ENCODE measurements at regions not wholly inside any gene's neighbourhood (a gene's known extent, or its start where the extent isn't known, plus 50 kb on each side); places are given as distances from the start of the nearest gene placed in this dataset.
"Not testable (repeated sequence)": the region's sequence is repeated elsewhere in the genome, so short reads cannot be mapped to it uniquely, and the experiment has no call there.

GRCh38 chr5:4007001-4007400 is 411.4 kb downstream of the IRX1 start:
- DNase-seq (ENCODE audit: low read depth in 4 of 4, low spot score in 3 of 4) = no peak

- DNase-seq (ENCODE audit: low read depth in 4 of 4, low spot score in 3 of 4) = no peak
Measured at GRCh38 chr5:4011943-4012342, 416.3 kb downstream of the IRX1 start.

- DNase-seq (ENCODE audit: low read depth in 4 of 4, low spot score in 3 of 4) = no peak
Measured at GRCh38 chr5:4013106-4013898, 417.7 kb downstream of the IRX1 start.

GRCh38 chr5:4015709-4016108 is 420.1 kb downstream of the IRX1 start:
- DNase-seq (ENCODE audit: low read depth in 4 of 4, low spot score in 3 of 4) = no peak

- DNase-seq (ENCODE audit: low read depth in 4 of 4, low spot score in 3 of 4) = no peak
Measured at GRCh38 chr5:4017076-4017803, 421.6 kb downstream of the IRX1 start.

- DNase-seq (ENCODE audit: low read depth in 4 of 4, low spot score in 3 of 4) = no peak
Measured at GRCh38 chr5:4018007-4018406, 422.4 kb downstream of the IRX1 start.

GRCh38 chr5:4019009-4019769 is 423.6 kb downstream of the IRX1 start:
- no peak for DNase-seq (ENCODE audit: low read depth in 4 of 4, low spot score in 3 of 4)

- no peak for DNase-seq (ENCODE audit: low read depth in 4 of 4, low spot score in 3 of 4)
Measured at GRCh38 chr5:4019841-4020240, 424.2 kb downstream of the IRX1 start.

GRCh38 chr5:4020400-4020799 is 424.8 kb downstream of the IRX1 start:
- no peak for DNase-seq (ENCODE audit: low read depth in 4 of 4, low spot score in 3 of 4)

GRCh38 chr5:4022056-4022670 is 426.5 kb downstream of the IRX1 start:
- DNase-seq (ENCODE audit: low read depth in 4 of 4, low spot score in 3 of 4) = no peak

GRCh38 chr5:4023091-4023752 is 427.6 kb downstream of the IRX1 start:
- no peak for DNase-seq (ENCODE audit: low read depth in 4 of 4, low spot score in 3 of 4)

- DNase-seq (ENCODE audit: low read depth in 4 of 4, low spot score in 3 of 4) = no peak
Measured at GRCh38 chr5:4023753-4024335, 428.2 kb downstream of the IRX1 start.

- DNase-seq (ENCODE audit: low read depth in 4 of 4, low spot score in 3 of 4) = no peak
Measured at GRCh38 chr5:4027088-4027734, 431.6 kb downstream of the IRX1 start.

GRCh38 chr5:4028384-4028783 is 432.8 kb downstream of the IRX1 start:
- no peak for DNase-seq (ENCODE audit: low read depth in 4 of 4, low spot score in 3 of 4)

- not testable (repeated sequence) for DNase-seq (ENCODE audit: low read depth in 4 of 4, low spot score in 3 of 4)
Measured at GRCh38 chr5:4033546-4033945, 437.9 kb downstream of the IRX1 start.

- DNase-seq (ENCODE audit: low read depth in 4 of 4, low spot score in 3 of 4) = no peak
Measured at GRCh38 chr5:4036861-4037260, 441.2 kb downstream of the IRX1 start.

- DNase-seq (ENCODE audit: low read depth in 4 of 4, low spot score in 3 of 4) = no peak
Measured at GRCh38 chr5:4038994-4039393, 443.4 kb downstream of the IRX1 start.

GRCh38 chr5:4042311-4042710 is 446.7 kb downstream of the IRX1 start:
- no peak for DNase-seq (ENCODE audit: low read depth in 4 of 4, low spot score in 3 of 4)

GRCh38 chr5:4043135-4043534 is 447.5 kb downstream of the IRX1 start:
- no peak for DNase-seq (ENCODE audit: low read depth in 4 of 4, low spot score in 3 of 4)

- DNase-seq (ENCODE audit: low read depth in 4 of 4, low spot score in 3 of 4) = no peak
Measured at GRCh38 chr5:4044881-4045280, 449.2 kb downstream of the IRX1 start.
